HepG2 (cell line): ENCODE measurements at regions not wholly inside any gene's neighbourhood (a gene's known extent, or its start where the extent isn't known, plus 50 kb on each side); places are given as distances from the start of the nearest gene placed in this dataset.

Experiments
- ATAC-seq: fragments of 200-7000 bp; cut with Tn5 transposase; 3 replicates; pipeline ENCODE4 v1.9.1; 2020; ENCODE audit warnings: mild to moderate bottlenecking, moderate library complexity
- BruUV-seq: library from RNA; stranded (reverse); fragments of 400-500 nt; replicated peaks from 2 replicates; lab custom pipeline; 2021; lab: Mats Ljungman, UMichigan
- CTCF ChIA-PET: fragments of 300-600 bp; formaldehyde crosslinking; extraction: SDS; loops from one replicate; lab custom pipeline; 2021; ENCODE audit warnings: low total read pairs, inconsistent platforms, low intra/inter-chr PET ratio; lab: Yijun Ruan, JAX
- POLR2A ChIA-PET: fragments of 350-600 bp; sonication (Branson Sonifier 250); formaldehyde crosslinking; loops from one replicate; lab custom pipeline; 2020; ENCODE audit warnings: antibody characterized with exemption, inconsistent platforms; lab: Yijun Ruan, JAX
- DNase-seq: peaks from one replicate; pipeline ENCODE4 v3.0.0-alpha.2; 2015; ENCODE audit warnings: low spot score
- FAIRE-seq: peaks from 3 replicates; lab custom pipeline; 2011; peaks lifted over from hg19 to GRCh38; lab: Jason Lieb, UNC
- H2AFZ ChIP-seq: one replicate; pipeline ENCODE4 v1.6.1; 2011; ENCODE audit warnings: low read length, inconsistent platforms
- H3K27ac ChIP-seq: fragments of 300-600 bp; 3 replicates; pipeline ENCODE4 v1.8.0; 2011; ENCODE audit warnings: mixed run types, mild to moderate bottlenecking, mixed read lengths, low read length, inconsistent platforms; ENCODE audit not compliant: insufficient read depth; ENCODE audit errors: extremely low read length
- H3K27me3 ChIP-seq, 2 experiments: fragments of 200-600 bp in 1 of 2; 2 replicates in 1 of 2; 3 replicates in 1 of 2; pipeline versions ENCODE4 v1.6.0 to v1.8.0; 2011; ENCODE audit warnings: low read length in 2 of 2, mild to moderate bottlenecking in 2 of 2, moderate library complexity in 2 of 2, inconsistent platforms in 1 of 2; ENCODE audit not compliant: insufficient read depth in 2 of 2, control insufficient read depth in 1 of 2
- H3K36me3 ChIP-seq, 2 experiments: fragments of 200-600 bp in 1 of 2; replicated peaks in 1 of 2; 2 replicates in 1 of 2; 3 replicates in 1 of 2; pipeline versions ENCODE4 v1.5.1 to v1.8.0; 2011; ENCODE audit warnings: low read length in 2 of 2, inconsistent platforms in 1 of 2; ENCODE audit not compliant: insufficient read depth in 2 of 2, control insufficient read depth in 1 of 2
- H3K4me1 ChIP-seq: 2 replicates; pipeline ENCODE4 v1.5.1; 2012; ENCODE audit warnings: low read length, inconsistent platforms; ENCODE audit not compliant: insufficient read depth
- H3K4me2 ChIP-seq: 2 replicates; pipeline ENCODE4 v1.6.0; 2011; ENCODE audit warnings: low read depth, low read length, inconsistent platforms
- H3K4me3 ChIP-seq, 3 experiments: fragments of 200-600 bp in 1 of 3; sonication (generic), shearing (Covaris generic) in 1 of 3; replicated peaks in 1 of 3; 2 replicates each; pipeline ENCODE4 v1.5.1; 2011 to 2016; ENCODE audit warnings: low read length in 3 of 3, inconsistent platforms in 2 of 3, low read depth in 2 of 3, mild to moderate bottlenecking in 2 of 3, control low read depth in 1 of 3, mixed read lengths in 1 of 3; ENCODE audit not compliant: insufficient read depth in 1 of 3
- H3K79me2 ChIP-seq: one replicate; pipeline ENCODE4 v1.6.1; 2011; ENCODE audit warnings: low read length, inconsistent platforms; ENCODE audit not compliant: insufficient read depth
- H3K9ac ChIP-seq: 2 replicates; pipeline ENCODE4 v1.6.0; 2011; ENCODE audit warnings: mild to moderate bottlenecking, low read depth, low read length, inconsistent platforms; ENCODE audit not compliant: insufficient read depth
- H3K9me3 ChIP-seq: 2 replicates; pipeline ENCODE4 v1.5.1; 2012; ENCODE audit warnings: mild to moderate bottlenecking, low read length
- H4K20me1 ChIP-seq: 2 replicates; pipeline ENCODE4 v1.6.0; 2011; ENCODE audit warnings: inconsistent platforms, mild to moderate bottlenecking, low read length, moderate library complexity; ENCODE audit not compliant: insufficient read depth
- AGO1 ChIP-seq: fragments of 200-400 bp; formaldehyde crosslinking; IDR thresholded peaks from 2 replicates; pipeline ENCODE4 v1.6.1; 2017; ENCODE audit warnings: mild to moderate bottlenecking, low read depth, low read length, moderate library complexity; ENCODE audit not compliant: poor library complexity, severe bottlenecking
- CBFB ChIP-seq: sonication (generic); formaldehyde crosslinking; IDR thresholded peaks from 2 replicates; pipeline ENCODE4 v1.4.0; 2020; ENCODE audit warnings: missing genetic modification reagents
- CBX1 ChIP-seq: IDR thresholded peaks from one replicate; pipeline ENCODE4 v1.6.1; 2016; ENCODE audit warnings: antibody characterized with exemption, low read depth
- POLR2G ChIP-seq: fragments of 200-400 bp; formaldehyde crosslinking; IDR thresholded peaks from 2 replicates; pipeline ENCODE4 v1.6.1; 2018; ENCODE audit warnings: mild to moderate bottlenecking, low read depth, low read length, moderate library complexity
- RFX1 ChIP-seq: fragments of 450-650 bp; IDR thresholded peaks from 2 replicates; pipeline ENCODE4 v1.6.1; 2017
- SALL1 ChIP-seq: sonication (generic); formaldehyde crosslinking; IDR thresholded peaks from 2 replicates; pipeline ENCODE4 v1.8.0; 2022; ENCODE audit warnings: mild to moderate bottlenecking, missing genetic modification reagents
- TAF15 ChIP-seq: fragments of 200-400 bp; formaldehyde crosslinking; IDR thresholded peaks from one replicate; pipeline ENCODE4 v1.6.1; 2018; ENCODE audit warnings: mild to moderate bottlenecking, low read depth, low read length; ENCODE audit not compliant: poor library complexity, severe bottlenecking
- ZBTB3 ChIP-seq: sonication (generic); formaldehyde crosslinking; IDR thresholded peaks from 2 replicates; pipeline ENCODE4 v1.4.0; 2020; ENCODE audit warnings: low read depth, mild to moderate bottlenecking, moderate library complexity, missing genetic modification reagents, borderline replicate concordance
- ZNF589 ChIP-seq: sonication (generic); formaldehyde crosslinking; conservative IDR thresholded peaks from 2 replicates; pipeline ENCODE4 v1.8.0; 2022; ENCODE audit warnings: mild to moderate bottlenecking, moderate library complexity, missing genetic modification reagents
- ZNF619 ChIP-seq: sonication (generic); formaldehyde crosslinking; IDR thresholded peaks from 2 replicates; pipeline ENCODE4 v1.4.0; 2020; ENCODE audit warnings: mild to moderate bottlenecking, missing genetic modification reagents
- ZNF672 ChIP-seq: sonication (generic); formaldehyde crosslinking; IDR thresholded peaks from 2 replicates; pipeline ENCODE4 v1.8.1; 2022; ENCODE audit warnings: missing genetic modification reagents
- ZNF678 ChIP-seq: sonication (generic); formaldehyde crosslinking; IDR thresholded peaks from 2 replicates; pipeline ENCODE4 v1.4.0; 2020; ENCODE audit warnings: mild to moderate bottlenecking, missing genetic modification reagents
- WGBS: methylation state at CpG from one replicate; pipeline ENCODE4 v1.1.6; 2017; ENCODE audit warnings: low lambda C conversion rate; 5-methylcytosine and 5-hydroxymethylcytosine counted together
- in situ Hi-C: cut with HindIII; loops from 2 replicates; pipeline ENCODE4 v1.10.0; 2017; ENCODE audit warnings: low pct_unique_long_range_greater_than_20kb; ENCODE audit not compliant: extremely low pct_ligation_motif_present
- intact Hi-C: fragments of 100-400 bp; cut with micrococcal nuclease; formaldehyde crosslinking; loops from one replicate; pipeline ENCODE4 v1.10.0; 2022; ENCODE audit not compliant: unreplicated experiment
- TF ChIP-seq, protein P1 (sequence below): sonication (generic); formaldehyde crosslinking; IDR thresholded peaks from 2 replicates; pipeline ENCODE4 v1.8.1; 2023; ENCODE audit warnings: missing genetic modification reagents, inconsistent platforms, borderline replicate concordance
- TF ChIP-seq, protein P2 (sequence below): sonication (generic); formaldehyde crosslinking; IDR thresholded peaks from 2 replicates; pipeline ENCODE4 v1.4.0; 2020; ENCODE audit warnings: mild to moderate bottlenecking, missing genetic modification reagents
- TF ChIP-seq, protein P3 (sequence below): sonication (generic); formaldehyde crosslinking; IDR thresholded peaks from 2 replicates; pipeline ENCODE4 v1.4.0; 2020; ENCODE audit warnings: missing genetic modification reagents, borderline replicate concordance

DNA sequence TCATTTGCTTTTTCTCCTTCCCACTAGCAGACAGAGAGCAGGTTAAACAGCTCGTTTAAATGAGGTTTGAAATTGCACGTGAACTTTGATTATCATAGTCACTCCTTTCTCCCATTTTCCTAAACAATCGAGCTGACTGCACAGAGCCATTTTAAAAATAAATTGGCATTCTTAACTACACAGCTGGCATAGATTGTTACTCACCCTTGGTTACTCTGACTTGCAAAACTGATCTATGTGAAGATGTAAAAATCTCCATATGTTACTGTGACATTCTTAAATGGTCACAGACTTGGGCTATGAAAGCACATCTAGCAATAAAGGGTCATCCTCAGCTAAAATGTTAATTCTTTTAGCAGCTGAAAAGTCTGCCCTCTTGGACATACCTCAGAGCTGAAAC is 368.5 kb downstream of the DTWD2 start (continued):
- no peak for TF ChIP-seq ZNF672
- TF ChIP-seq SALL1 (CRISPR knock-in tag) = no peak
- TF ChIP-seq ZNF589 (CRISPR knock-in tag) = no peak
- no peak for TF ChIP-seq ZNF678
- TF ChIP-seq, protein P1, sequence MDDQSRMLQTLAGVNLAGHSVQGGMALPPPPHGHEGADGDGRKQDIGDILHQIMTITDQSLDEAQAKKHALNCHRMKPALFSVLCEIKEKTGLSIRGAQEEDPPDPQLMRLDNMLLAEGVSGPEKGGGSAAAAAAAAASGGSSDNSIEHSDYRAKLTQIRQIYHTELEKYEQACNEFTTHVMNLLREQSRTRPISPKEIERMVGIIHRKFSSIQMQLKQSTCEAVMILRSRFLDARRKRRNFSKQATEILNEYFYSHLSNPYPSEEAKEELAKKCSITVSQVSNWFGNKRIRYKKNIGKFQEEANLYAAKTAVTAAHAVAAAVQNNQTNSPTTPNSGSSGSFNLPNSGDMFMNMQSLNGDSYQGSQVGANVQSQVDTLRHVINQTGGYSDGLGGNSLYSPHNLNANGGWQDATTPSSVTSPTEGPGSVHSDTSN = no peak
- TF ChIP-seq TAF15 = no peak
- no peak for TF ChIP-seq AGO1

DNA sequence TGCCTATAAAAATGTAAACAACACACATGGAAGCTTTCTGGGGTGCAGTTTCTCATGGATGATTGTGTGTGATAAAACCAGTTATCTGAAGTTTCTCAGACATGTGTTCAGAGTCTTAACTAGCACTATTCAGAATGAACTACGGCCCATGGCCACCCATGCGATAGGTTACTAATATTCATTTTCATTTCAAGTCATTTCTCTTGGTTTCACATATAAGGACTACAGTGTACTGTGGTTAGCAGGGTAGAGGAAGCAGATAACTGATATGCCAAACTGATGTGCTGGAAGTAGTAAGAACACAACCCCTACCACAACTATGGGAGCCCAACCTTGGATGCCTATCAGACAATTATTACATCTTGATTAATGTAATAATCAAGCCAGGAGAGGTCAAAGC is 372.1 kb downstream of the DTWD2 start:
- intact Hi-C loops = loop anchor here (10.0 kb wide), 1 partner anchor 179 kb away; no protein-coding TSS in a partner anchor
- no peaks in the 10 kb centered on the region for H3K9me3 ChIP-seq
- H3K27ac ChIP-seq = no peak overlapping the region
- H3K27me3 ChIP-seq = no peaks in the 10 kb centered on the region
- BruUV-seq = no TSS peak
- H3K36me3 ChIP-seq = no peaks in the 10 kb centered on the region
- no peak overlapping the region for H3K9ac ChIP-seq
- H3K4me3 ChIP-seq = no peak overlapping the region
- FAIRE-seq (no peak), DNase-seq (no peak), ATAC-seq (no peak)
- 31% methylated on average over 2 of the region's 2 CpGs for WGBS
- no peak overlapping the region for H2AFZ ChIP-seq
- no peaks in the 10 kb centered on the region for H3K4me1 ChIP-seq
- CTCF ChIA-PET = no interaction called here
- POLR2A ChIA-PET = no interaction called here
- in situ Hi-C loops = loop anchor here (25.0 kb wide), 1 partner anchor 1029 kb away; no protein-coding TSS in a partner anchor
- H3K79me2 ChIP-seq = no peaks in the 10 kb centered on the region
- no peak overlapping the region for H3K4me2 ChIP-seq
- H4K20me1 ChIP-seq = no peaks in the 10 kb centered on the region
- TF ChIP-seq ZBTB3 (CRISPR knock-in tag) (no peak), CBX1 (no peak), POLR2G (no peak), RFX1 (no peak), CBFB (no peak), ZNF619 (CRISPR knock-in tag) (no peak)
- TF ChIP-seq, protein P2, sequence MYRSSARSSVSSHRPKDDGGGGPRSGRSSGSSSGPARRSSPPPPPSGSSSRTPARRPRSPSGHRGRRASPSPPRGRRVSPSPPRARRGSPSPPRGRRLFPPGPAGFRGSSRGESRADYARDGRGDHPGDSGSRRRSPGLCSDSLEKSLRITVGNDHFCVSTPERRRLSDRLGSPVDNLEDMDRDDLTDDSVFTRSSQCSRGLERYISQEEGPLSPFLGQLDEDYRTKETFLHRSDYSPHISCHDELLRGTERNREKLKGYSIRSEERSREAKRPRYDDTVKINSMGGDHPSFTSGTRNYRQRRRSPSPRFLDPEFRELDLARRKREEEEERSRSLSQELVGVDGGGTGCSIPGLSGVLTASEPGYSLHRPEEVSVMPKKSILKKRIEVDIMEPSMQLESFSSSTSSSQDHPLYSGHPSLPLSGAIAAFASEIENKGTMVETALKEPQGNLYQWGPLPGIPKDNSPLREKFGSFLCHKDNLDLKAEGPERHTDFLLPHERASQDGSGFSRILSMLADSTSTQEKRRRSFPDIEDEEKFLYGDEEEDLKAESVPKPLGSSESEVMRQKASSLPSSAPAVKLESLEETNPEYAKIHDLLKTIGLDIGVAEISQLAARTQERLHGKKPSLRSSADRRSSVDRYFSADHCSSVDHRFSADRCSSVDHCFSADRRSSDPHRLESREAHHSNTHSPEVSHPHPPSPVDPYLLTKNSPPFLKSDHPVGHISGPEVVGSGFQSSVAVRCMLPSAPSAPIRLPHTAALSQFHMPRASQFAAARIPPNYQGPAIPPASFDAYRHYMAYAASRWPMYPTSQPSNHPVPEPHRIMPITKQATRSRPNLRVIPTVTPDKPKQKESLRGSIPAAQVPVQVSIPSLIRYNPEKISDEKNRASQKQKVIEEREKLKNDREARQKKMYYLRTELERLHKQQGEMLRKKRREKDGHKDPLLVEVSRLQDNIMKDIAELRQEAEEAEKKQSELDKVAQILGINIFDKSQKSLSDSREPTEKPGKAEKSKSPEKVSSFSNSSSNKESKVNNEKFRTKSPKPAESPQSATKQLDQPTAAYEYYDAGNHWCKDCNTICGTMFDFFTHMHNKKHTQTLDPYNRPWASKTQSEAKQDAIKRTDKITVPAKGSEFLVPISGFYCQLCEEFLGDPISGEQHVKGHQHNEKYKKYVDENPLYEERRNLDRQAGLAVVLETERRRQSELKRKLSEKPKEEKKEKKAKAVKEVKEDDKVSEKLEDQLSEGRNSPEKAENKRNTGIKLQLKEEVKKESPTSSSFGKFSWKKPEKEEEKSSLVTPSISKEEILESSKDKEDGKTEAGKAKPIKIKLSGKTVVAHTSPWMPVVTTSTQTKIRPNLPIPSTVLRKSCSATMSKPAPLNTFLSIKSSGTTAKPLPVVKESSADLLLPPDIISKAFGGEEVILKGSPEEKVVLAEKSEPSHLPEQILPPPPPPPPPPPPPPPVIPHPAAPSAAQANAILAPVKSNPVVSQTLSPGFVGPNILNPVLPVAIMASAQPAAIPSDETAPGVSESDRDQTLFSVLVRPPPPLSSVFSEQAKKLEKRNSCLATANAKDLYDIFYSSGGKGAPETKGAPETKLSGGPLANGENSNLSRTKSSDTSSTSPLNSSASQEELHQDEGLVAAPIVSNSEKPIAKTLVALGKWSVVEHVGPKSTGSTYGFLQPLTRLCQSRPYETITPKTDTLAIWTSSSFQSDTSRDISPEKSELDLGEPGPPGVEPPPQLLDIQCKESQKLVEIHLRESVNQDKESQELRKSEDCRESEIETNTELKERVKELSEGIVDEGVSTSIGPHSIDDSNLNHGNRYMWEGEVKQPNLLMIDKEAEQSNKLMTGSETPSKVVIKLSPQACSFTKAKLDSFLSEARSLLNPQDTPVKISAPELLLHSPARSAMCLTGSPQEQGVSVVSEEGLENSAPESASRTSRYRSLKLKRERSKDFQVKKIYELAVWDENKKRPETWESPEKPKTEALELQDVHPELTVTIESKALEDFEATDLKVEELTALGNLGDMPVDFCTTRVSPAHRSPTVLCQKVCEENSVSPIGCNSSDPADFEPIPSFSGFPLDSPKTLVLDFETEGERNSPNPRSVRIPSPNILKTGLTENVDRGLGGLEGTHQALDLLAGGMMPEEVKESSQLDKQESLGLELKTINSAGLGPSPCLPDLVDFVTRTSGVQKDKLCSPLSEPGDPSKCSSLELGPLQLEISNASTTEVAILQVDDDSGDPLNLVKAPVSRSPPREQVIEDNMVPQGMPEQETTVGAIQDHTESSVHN (CRISPR knock-in tag) = no peak
- TF ChIP-seq, protein P3, sequence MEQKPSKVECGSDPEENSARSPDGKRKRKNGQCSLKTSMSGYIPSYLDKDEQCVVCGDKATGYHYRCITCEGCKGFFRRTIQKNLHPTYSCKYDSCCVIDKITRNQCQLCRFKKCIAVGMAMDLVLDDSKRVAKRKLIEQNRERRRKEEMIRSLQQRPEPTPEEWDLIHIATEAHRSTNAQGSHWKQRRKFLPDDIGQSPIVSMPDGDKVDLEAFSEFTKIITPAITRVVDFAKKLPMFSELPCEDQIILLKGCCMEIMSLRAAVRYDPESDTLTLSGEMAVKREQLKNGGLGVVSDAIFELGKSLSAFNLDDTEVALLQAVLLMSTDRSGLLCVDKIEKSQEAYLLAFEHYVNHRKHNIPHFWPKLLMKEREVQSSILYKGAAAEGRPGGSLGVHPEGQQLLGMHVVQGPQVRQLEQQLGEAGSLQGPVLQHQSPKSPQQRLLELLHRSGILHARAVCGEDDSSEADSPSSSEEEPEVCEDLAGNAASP (CRISPR knock-in tag) = no peak
